GM12892 (cell line): ENCODE measurements at regions not wholly inside any gene's neighbourhood (a gene's known extent, or its start where the extent isn't known, plus 50 kb on each side); places are given as distances from the start of the nearest gene placed in this dataset.

Experiments
- DNase-seq: peaks from one replicate; pipeline ENCODE4 v3.0.0; 2011; ENCODE audit not compliant: insufficient read length
- FAIRE-seq: peaks from 2 replicates; lab custom pipeline; 2011; peaks lifted over from hg19 to GRCh38; lab: Jason Lieb, UNC
- POLR2A ChIP-seq: IDR thresholded peaks from 2 replicates; pipeline ENCODE4 v1.6.1; 2011; ENCODE audit warnings: low read depth, low read length, control low read depth
- POLR2AphosphoS5 ChIP-seq: IDR thresholded peaks from 2 replicates; pipeline ENCODE4 v1.6.1; 2011; ENCODE audit warnings: low read depth, low read length, control low read depth
- TAF1 ChIP-seq: IDR thresholded peaks from 2 replicates; pipeline ENCODE4 v1.6.1; 2011; ENCODE audit warnings: low read depth, mild to moderate bottlenecking, control low read depth, low read length, borderline replicate concordance

GRCh38 chr9:78573205-78573604, 276.3 kb downstream of the PSAT1 start:
- no peak for DNase-seq
- TF ChIP-seq TAF1: no peak
- TF ChIP-seq POLR2AphosphoS5: no peak
- no peak for TF ChIP-seq POLR2A
- FAIRE-seq: no peak

- no peak for DNase-seq
- TF ChIP-seq TAF1: no peak
- no peak for TF ChIP-seq POLR2A
- no peak for TF ChIP-seq POLR2AphosphoS5
- no peak for FAIRE-seq
These were observed 276.7 kb downstream of the PSAT1 start for GRCh38 chr9:78573669-78574068.

- FAIRE-seq (no peak), DNase-seq (no peak)
- TF ChIP-seq POLR2AphosphoS5: no peak
- no peak for TF ChIP-seq TAF1
- no peak for TF ChIP-seq POLR2A
These were observed 277.6 kb downstream of the PSAT1 start for GRCh38 chr9:78574354-78575045.

GRCh38 chr9:78575081-78575480, 278.2 kb downstream of the PSAT1 start:
- no peak for TF ChIP-seq POLR2A
- no peak for TF ChIP-seq POLR2AphosphoS5
- no peak for TF ChIP-seq TAF1
- DNase-seq: no peak
- FAIRE-seq: no peak

GRCh38 chr9:78575771-78576170, 278.8 kb downstream of the PSAT1 start:
- DNase-seq: no peak
- no peak for FAIRE-seq
- TF ChIP-seq TAF1 (no peak), POLR2AphosphoS5 (no peak)

GRCh38 chr9:78577156-78577906, 280.4 kb downstream of the PSAT1 start:
- no peak for DNase-seq
- TF ChIP-seq POLR2A: no peak

GRCh38 chr9:78578072-78578471, 281.1 kb downstream of the PSAT1 start:
- DNase-seq (no peak), FAIRE-seq (no peak)
- no peak for TF ChIP-seq TAF1
- TF ChIP-seq POLR2A: no peak
- TF ChIP-seq POLR2AphosphoS5: no peak

More at GRCh38 chr9:78577156-78577906, 280.4 kb downstream of the PSAT1 start:
- FAIRE-seq: no peak

GRCh38 chr9:78582821-78583220, 285.9 kb downstream of the PSAT1 start:
- no peak for DNase-seq
- FAIRE-seq: no peak
- no peak for TF ChIP-seq TAF1

- TF ChIP-seq POLR2A: no peak
- no peak for TF ChIP-seq POLR2AphosphoS5
- TF ChIP-seq TAF1: no peak
- DNase-seq (no peak), FAIRE-seq (no peak)
These were observed 287.7 kb downstream of the PSAT1 start for GRCh38 chr9:78584589-78584988.

- DNase-seq (no peak), FAIRE-seq (no peak)
- TF ChIP-seq POLR2A (no peak), POLR2AphosphoS5 (no peak), TAF1 (no peak)
These were observed 289.0 kb downstream of the PSAT1 start for GRCh38 chr9:78585909-78586308.

- TF ChIP-seq POLR2AphosphoS5 (no peak), POLR2A (no peak), TAF1 (no peak)
- FAIRE-seq: no peak
- DNase-seq: no peak
These were observed 293.1 kb downstream of the PSAT1 start for GRCh38 chr9:78590068-78590467.

GRCh38 chr9:78592811-78593210, 295.9 kb downstream of the PSAT1 start:
- TF ChIP-seq POLR2AphosphoS5 (no peak), TAF1 (no peak), POLR2A (no peak)
- FAIRE-seq: no peak
- DNase-seq: no peak
